NCI-H82 treated with DMSO at 0.1 percent for 48 hours (cell line): ENCODE measurements at regions not wholly inside any gene's neighbourhood (a gene's known extent, or its start where the extent isn't known, plus 50 kb on each side); places are given as distances from the start of the nearest gene placed in this dataset.
"Not testable (repeated sequence)": the region's sequence is repeated elsewhere in the genome, so short reads cannot be mapped to it uniquely, and the experiment has no call there.

Experiments used
- DNase-seq: peaks from one replicate; lab custom pipeline; 2025; ENCODE audit not compliant: unreplicated experiment; lab: John Stamatoyannopoulos, UW

DNA sequence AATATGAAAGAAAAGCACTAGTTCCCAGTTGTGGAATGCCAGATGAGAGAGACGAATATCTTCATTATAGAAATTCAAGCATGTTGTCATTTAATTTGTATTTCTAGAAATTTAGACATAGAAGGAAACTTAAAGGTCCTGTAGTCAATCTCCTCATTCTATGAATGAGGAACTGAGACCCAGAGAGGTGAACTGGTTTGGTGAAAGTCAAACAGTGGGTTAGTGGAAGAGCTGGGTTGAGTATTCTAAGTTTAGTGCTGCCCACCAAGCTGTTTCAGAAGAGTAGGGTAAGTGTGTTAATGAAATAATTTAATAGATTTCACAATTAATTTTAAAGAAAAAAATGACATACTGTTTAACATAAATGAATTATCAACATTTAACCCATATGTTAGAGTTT, 655.2 kb downstream of the FAM133A start:
- no peak for DNase-seq

DNA sequence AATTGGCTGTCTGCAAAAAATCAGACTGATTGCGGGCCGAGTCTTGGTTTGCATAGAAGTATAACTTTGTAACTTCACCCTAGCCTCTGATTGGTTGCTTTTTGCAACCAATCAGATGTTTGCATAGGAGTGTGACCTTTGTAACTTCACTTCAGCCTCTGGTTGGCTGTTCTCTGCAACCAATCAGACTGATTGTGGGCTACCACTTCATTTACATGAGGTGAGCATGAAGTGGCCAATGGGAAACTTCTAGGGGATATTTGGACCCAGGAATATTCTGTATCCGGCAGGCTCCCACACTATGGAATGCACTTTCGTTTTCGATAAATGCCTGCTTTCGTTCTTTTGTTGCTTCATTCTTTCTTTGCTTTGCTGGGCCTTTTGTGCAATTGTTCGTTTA, 667.7 kb downstream of the FAM133A start:
- DNase-seq, result not testable (repeated sequence)

DNA sequence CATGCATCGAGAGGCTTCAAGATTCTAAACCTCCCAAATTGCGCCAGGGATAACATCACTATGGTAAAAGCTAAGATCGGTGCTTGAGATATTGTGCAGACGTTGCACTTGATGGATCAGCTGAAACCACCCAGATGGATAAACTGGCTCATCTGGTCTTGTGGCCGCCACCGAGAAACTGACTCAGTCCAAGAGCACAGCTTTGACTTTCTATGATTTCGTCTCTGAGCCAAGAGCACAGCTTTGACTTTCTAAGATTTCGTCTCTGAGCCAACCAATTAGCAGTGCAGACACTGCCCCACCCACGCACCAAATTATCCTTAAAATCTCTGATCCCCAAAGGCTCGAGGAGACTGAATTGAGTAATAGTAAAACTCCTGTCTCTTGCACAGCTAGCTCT, 687.2 kb downstream of the FAM133A start:
- no peak for DNase-seq

DNA sequence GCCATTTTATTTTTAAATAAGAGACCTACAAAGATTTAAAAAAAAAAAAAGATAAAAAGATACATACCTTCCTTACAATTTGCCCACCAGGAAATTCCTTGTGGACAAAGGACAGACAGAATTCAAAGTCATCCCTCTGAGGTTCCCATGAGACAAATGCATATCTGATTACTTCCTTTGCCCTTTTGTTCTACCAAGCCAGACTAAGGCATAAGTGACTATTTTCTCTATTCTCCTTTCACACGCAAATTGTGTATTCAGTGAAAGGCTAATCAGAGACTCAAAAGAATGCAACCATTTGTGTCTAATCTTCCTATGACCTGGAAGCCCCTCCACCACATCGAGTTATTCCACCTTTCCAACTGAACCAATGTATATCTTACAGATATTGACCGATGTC, 691.7 kb downstream of the FAM133A start:
- no peak for DNase-seq

DNA sequence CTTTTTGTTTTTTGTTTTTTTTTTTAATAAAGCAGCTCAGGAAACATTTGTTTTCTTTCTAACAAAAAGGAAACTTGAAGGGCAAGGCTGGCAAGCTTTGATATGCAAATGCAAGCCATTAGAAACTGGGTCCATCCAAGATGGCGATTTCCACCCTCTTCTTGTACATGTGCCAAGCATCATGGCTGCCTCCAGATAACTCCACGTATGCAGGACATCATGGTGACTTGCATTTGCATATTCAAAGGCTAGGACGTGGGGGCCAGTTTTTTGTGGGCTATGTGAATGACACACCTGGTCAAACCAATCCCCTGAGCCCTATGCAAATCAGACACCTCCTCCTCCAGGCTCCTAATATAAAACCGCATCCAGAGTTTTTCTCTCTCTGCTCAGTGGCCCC, 692.6 kb downstream of the FAM133A start:
- no peak for DNase-seq

DNA sequence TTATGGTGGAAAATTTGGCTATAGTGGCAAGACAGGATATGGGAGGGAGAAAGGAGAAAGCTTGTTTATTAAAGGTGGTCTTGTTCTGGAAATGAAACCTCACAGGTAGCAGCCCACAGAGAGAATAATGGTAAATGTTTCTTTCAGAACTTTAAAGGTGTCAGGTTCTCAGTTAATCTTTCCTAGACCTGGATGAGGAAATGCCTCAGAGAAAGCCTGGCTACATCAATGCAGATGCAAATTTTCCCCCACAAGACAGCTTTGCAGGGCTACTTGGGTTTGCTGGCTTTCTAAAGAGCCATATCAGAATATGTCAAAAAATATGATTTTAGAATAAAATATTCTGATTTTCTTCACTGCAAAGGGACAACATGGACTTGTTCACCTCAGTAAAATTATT, 715.0 kb downstream of the FAM133A start:
- no peak for DNase-seq

DNA sequence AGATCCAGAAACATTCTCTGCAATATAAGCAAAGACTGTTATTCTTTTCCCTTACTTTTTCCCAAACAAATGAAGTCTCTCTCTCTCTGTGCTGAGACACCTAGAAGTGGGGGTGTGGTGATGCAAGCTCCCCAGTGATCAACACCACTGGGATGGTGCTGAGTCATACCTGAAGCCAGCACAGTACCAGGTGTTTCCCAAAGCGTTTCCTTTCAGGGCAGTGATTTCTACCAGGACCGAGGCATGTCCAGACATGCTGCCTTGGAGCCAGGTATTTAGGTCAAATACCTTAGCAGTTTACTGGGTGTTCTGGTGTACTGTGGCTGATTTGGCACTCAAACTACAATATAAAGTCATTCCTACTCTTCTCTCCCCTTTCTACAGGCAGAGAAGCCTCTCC, 726.5 kb downstream of the FAM133A start:
- DNase-seq, result no peak

DNA sequence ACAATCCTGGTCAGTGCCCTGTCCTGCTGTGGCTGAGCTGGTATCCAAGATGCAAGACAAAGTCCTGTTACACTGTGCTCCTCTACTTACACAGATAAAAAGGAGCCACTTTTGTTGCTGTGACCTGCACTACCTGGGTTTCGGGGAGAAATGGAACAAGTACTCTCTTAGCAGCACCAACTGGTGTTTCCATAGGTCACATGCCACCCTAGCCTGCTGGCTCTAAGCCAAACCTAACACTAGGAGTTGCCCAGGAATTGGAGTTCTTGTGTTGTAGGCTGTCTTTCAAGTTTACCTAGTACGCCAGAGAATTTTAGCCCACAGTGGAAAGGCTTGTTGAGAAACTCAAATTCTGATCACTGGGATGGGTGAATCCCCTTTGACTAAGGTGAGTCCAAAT, 727.4 kb downstream of the FAM133A start:
- DNase-seq, result no peak

DNA sequence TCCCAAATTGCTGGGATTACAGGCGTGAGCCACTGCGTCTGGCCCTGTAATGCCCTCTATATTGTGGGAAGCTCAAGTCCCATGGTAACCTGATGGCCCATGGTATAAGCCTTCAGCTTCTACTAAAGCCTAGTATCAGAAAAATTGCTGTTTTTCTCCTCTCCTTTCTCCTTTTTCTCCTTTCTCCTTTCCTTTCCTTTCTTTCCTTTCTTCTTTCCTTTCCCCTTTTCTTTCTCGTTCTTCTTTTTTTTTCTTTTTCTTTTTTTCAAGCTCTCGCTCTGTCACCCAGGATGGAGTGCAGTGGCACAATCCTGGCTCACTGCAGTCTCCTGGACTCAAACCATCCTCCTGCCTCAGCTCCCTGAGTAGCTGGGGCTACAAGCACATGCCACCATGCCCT, 740.7 kb downstream of the FAM133A start:
- DNase-seq, result no peak

DNA sequence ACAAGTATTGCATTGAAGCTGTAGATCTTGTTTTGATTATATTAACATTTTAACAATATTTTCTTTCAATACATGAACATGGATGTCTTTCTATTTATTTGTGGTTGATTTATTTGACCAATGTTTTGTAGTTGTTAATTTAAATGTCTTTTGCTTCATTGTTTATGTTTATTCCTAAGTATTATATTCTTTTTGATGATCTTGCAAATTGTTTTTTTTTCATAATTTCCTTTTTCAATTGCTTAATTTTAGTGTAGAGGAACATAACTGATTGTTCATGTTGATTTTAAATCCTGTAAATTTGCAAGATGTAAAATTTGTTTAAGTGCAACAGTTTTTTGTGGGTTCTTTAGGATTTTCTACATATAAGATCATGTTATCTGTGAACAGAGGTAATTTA, 744.1 kb downstream of the FAM133A start:
- no peak for DNase-seq

DNA sequence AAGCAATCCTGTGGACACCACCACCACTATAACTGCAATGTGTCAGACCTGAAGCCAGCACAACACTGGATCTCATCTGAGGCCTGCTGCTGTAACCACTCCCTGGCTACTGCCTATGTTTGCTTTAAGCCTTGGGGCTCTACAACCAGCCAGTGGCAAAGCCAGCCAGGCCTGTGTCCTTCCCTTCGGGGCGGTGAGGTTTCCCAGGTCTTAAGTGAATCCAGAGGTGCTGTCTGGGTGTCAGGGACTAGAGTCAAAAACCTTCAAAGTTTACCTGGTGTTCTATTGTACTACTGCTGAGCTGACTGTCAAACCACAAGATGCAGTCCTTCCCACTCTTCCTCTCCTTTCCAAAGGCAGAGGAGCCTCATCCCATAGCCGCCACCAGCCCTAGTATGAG, 750.5 kb downstream of the FAM133A start:
- DNase-seq, result no peak

DNA sequence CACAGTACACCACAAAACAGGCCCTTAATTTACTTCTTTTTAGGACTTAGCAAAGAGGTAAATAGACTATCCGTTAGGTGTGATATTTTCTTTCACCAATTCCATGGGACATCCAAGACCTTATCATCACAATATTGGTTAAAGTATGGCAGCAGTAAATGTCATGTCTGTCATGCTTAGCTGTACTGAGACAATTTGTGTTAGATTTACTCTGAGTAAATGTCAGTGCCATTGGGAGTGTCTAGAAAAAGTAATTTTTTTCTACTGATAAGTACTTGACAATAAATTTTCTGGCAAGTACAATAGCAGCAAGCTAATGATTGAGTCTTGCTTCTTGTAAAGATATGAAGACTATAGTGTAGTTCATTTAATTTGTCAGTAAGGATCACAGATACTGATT, 756.1 kb downstream of the FAM133A start:
- no peak for DNase-seq

DNA sequence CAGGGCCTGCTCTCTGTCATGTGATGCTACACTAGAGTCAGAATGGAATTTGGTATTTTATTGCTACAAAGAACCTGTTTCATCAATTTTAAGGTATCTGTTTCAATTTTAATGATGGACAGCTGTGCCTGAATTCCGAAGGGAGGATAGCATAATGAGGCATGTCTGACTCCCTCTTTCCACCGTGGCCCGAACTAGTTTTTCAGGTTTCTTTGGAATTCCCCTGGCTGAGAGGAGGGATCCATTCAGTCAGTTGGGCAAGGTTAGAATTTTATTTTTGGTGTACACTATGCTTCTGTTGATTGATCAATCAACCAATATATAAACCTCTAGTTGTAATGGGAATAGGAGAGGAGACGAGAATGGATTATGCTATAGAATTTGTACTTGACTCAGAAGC, 761.8 kb downstream of the FAM133A start:
- no peak for DNase-seq

DNA sequence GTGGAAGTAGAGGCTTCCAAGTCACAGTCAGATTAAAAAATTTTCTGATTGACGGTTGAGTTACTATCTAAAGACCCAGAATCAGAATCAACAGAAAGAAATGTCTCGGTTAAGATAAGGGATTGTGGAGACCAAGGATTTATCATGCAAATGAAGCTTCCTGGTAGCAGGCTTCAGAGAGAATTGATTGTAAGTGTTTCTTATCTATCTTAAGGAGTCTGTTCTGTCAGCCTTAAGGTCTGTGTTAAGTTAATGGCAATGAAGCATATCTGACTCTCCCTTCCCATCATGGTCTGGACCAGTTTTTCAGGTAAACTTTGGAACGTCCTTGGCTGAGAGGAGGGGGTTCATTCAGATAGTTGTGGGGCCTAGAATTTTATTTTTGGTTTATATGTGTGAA, 780.2 kb downstream of the FAM133A start:
- DNase-seq, result no peak

DNA sequence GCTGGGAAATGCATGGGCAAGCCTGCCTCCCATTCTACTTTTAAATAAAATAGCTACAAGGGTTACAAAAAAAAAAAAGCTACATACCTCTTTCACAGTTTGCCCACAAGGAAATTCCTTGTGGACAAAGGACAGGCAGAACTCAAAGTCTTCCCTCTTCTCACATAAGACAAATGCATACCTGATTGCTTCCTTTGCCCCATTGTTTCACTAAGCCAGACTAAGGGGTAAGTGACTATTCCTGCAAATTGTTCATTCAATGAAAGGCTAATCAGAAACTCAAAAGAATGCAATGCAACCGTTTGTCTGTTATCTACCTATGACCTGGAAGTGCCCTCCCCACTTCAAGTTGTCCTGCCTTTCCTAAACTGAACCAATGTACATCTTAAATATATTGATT, 780.6 kb downstream of the FAM133A start:
- DNase-seq, result no peak

DNA sequence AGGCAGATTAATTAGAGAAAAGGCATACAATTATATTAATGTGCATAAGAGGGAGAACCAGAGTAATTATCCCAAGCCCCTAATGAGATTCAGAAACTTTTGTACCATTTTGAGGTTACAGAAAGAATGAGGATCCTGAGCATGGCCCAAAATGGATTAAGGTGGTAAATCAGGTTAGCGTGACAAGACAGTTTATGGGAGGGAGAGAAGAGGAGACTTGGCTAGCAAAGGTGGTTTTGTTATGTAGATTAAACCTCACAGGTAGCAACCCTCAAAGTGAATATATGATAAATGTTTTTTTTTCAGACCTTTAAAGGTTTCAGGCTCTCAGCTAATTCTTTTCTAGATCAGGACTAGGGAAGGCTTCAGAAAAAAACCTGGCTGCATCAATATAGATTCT, 781.8 kb downstream of the FAM133A start:
- no peak for DNase-seq

DNA sequence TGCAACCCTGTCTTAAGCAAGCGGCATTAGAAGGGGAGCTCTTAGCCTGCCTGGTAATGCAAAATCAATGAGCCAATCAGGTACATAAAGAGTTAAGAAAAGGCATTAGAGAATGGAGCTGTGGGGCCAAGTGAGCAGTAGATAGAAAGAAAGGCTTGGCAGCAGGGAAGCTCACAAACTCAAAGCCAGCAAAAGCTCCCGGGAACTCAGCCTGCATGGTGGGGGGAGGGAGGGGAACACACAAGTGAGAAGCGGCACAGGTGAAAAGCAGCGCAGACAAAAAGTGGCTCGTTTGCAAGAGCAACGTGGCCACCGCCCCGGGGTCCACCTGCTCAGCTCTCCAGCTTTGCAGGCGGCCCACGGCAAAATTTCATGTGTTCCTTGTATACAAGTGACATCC, 818.5 kb downstream of the FAM133A start:
- DNase-seq, result no peak

DNA sequence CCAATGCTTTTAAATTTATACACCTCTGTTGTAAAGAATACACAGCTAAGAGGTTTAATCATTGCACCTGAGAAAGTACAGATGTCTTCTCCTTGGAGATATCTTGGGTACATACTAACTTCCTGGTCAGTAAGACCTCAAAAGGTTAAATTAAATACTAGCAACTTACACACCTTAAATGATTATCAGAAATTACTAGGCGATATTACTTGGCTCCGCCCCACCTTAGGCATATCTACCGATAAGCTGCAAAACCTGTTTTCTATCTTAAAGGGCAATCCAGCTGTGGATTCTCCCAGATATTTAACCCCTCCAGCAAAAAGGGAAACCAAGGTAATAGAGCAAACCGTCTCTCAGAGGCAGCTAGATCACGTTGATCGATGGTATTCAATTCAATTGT, 819.4 kb downstream of the FAM133A start:
- DNase-seq, result no peak

DNA sequence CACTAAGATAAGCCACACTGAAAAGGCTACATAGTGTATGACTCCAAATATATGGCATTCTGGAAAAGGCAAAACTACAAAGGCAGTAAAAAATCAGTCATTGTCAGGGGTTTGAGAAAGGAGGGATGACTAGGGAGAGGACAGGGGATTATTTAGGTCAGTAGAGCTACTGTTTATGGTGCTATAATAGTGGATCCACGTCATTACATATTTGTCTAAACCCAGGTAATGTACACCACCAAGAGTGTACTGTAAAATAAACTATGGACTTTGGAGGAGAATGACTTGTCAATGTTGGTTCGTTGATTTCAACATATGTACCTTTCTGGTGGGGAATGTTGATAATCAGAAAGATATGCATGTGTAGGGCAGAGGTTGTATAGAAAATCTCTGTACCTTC, 837.6 kb downstream of the FAM133A start:
- no peak for DNase-seq

DNA sequence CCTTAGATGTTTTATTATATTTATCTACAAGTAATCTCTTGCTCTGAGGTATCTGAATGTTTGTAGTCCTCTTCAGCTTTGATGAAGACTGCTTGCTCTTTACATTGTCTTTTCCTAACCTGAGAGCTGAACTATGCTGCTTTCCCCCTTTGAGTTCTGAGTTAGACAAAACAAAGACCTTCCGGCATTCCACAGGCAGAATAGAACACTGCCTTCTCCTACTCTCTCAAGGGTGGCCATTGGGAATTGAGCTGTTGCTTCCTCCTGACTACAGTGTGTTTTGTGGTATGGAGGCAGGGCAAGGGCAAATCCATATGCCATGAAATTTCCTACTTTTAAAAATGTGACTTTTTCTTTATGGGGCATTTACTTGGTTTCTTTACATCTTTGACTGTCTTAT, 841.0 kb downstream of the FAM133A start:
- no peak for DNase-seq

DNA sequence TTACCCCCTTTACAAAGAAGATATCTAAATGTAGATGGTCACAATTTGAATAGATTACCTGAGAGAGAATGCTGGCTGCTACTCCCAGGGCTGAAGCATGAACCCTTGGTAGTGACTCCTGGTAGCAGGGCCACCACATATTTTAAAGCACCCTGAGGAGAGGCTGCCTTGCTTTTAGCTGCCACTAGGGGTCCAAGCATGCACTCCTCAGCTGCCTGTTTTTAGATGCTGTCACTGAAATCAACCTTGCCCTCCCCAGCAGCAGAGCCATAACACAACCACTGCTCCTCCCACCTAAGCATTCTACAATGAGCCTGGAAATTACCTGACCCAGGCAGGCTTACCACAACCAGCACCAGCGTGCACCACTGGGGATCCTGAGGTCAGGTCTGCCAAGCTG, 850.9 kb downstream of the FAM133A start:
- DNase-seq, result no peak

DNA sequence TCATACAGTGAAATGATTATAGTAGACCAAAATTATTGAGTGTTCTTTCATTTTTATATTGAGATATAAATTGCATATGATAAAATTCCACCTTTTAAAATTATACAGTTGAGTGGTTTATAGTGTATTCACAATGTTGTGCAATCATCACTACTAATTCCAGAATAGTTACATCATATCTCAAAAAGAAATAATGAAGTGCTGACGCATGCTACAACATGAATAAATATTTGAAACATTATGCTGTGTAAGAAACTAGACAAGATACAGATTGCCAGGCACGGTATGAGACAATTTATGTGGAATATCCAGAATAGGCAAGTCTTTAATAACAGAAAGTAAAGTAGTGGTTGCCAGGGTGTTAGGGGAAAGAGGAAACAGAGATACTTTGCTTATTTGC, 871.7 kb downstream of the FAM133A start:
- no peak for DNase-seq

DNA sequence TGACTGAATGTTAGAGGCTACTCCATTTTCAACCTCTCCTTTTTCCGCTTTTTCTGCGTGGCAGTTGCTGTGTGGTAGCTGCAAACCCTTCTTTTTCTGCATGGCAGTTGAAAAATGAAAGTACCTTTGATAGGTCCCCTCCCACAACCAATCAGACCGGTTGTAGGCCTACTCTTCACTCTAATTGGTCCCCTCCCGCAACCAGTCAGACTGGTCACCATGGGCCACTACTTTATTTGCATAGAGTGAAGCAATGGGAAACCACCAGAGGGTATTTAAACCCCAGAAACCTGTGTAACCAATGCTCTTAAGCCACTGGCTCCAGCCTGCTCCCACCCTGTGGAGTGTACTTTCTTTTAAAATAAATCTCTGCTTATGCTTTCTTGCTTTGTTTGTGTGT, 877.8 kb downstream of the FAM133A start:
- no peak for DNase-seq

DNA sequence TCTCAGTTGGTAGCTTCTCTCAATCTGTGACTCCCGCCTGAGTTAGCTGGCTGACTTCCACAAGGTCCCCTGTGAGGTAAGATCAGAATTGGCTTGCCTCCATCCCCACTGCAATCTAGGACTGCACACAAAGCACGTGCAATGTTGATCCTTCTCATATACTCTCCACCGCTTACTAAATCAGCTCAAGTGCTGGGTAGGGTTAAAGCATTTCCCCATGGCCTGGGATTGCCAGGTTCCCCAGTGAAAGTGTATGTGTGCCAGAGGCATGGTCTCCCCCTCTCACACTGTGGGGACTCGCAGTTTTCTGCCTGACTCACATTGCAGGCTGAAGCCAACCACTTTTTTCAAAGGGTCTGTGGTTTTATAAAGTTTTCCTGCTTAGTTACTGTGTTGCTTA, 886.9 kb downstream of the FAM133A start:
- no peak for DNase-seq
